Body of pancreas (tissue), 4 donors: ENCODE measurements at regions not wholly inside any gene's neighbourhood (a gene's known extent, or its start where the extent isn't known, plus 50 kb on each side); places are given as distances from the start of the nearest gene placed in this dataset.
A peak's percentile ranks its signal among the peaks of the same experiment; 100 is the strongest.
"Not testable (repeated sequence)": the region's sequence is repeated elsewhere in the genome, so short reads cannot be mapped to it uniquely, and the experiment has no call there.

Experiments used
- ATAC-seq: fragments of 150-250 bp; one replicate; pipeline ENCODE4 v1.9.1; 2016
- DNase-seq, 4 donors: peaks; one replicate each; pipeline ENCODE4 v3.0.0-alpha.2; 2019
- H3K27ac ChIP-seq, 4 donors: fragments of 200-600 bp; sonication (generic); 1 replicate in 3 of 4; 2 replicates in 1 of 4; pipeline versions ENCODE4 v1.5.1 to v1.6.1; 2016 to 2019; ENCODE audit warnings: mild to moderate bottlenecking in 1 of 4, mixed read lengths in 1 of 4, moderate library complexity in 1 of 4
- H3K27me3 ChIP-seq, 2 donors: fragments of 200-600 bp; sonication (generic); one replicate each; pipeline ENCODE4 v1.6.0; 2016; ENCODE audit warnings: mild to moderate bottlenecking in 1 of 2
- H3K36me3 ChIP-seq, 2 donors: fragments of 200-600 bp; sonication (generic); replicated peaks in 1 of 2; 2 replicates each; pipeline ENCODE4 v1.5.1; 2016; ENCODE audit warnings: low read depth in 2 of 2; ENCODE audit not compliant: insufficient read depth in 1 of 2
- H3K4me1 ChIP-seq: fragments of 200-600 bp; sonication (generic); one replicate; pipeline ENCODE4 v1.6.0; 2016
- H3K4me3 ChIP-seq, 2 donors: fragments of 200-600 bp; sonication (generic); 1 replicate in 1 of 2; 2 replicates in 1 of 2; pipeline ENCODE4 v1.5.1; 2016 to 2019
- H3K9me3 ChIP-seq, 3 donors: fragments of 200-600 bp; sonication (generic); 1 replicate in 2 of 3; 2 replicates in 1 of 3; pipeline ENCODE4 v1.5.1; 2016
- WGBS, 2 donors: methylation state at CpG; one replicate each; pipeline ENCODE4 v1.1.5; 2017; 5-methylcytosine and 5-hydroxymethylcytosine counted together
- intact Hi-C: fragments of 100-400 bp; cut with DNase I; formaldehyde crosslinking; loops from one replicate; pipeline ENCODE4 v1.15.1; 2023

DNA sequence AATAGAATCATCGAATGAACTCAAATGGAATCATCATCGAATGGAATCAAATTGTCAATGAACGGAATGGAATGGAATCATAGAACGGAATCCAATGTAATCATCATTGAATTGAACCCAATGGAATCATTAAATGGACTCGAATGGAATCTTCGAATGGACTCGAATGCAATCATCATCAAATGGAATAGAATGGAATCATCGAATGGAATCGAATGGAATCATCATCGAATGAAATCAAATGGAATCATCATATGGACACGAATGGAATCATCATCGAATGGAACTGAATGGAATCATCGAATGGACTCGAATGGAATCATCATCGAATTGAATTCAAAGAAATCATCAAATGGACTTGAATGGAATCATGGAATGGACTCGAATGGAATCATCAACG is 226.2 kb downstream of the SHCBP1 start:
- H3K36me3 ChIP-seq, H3K4me1 ChIP-seq, H3K9me3 ChIP-seq, H3K27ac ChIP-seq, H3K4me3 ChIP-seq, intact Hi-C loops, DNase-seq, ATAC-seq, H3K27me3 ChIP-seq: not testable (repeated sequence)
- 51 to 60% methylated on average over 17 of the region's 17 CpGs for WGBS, 2 donors

- peaks cover 0 to 11% (median 0%) of the 10 kb centered on the region in 3 donors for H3K9me3 ChIP-seq
- 51 to 58% methylated on average over 18 of the region's 18 CpGs for WGBS, 2 donors
- ATAC-seq, H3K4me1 ChIP-seq, H3K36me3 ChIP-seq, H3K4me3 ChIP-seq, intact Hi-C loops, DNase-seq, H3K27ac ChIP-seq, H3K27me3 ChIP-seq: not testable (repeated sequence)
Observed at GRCh38 chr16:46394149-46394548, 227.0 kb downstream of the SHCBP1 start.

DNA sequence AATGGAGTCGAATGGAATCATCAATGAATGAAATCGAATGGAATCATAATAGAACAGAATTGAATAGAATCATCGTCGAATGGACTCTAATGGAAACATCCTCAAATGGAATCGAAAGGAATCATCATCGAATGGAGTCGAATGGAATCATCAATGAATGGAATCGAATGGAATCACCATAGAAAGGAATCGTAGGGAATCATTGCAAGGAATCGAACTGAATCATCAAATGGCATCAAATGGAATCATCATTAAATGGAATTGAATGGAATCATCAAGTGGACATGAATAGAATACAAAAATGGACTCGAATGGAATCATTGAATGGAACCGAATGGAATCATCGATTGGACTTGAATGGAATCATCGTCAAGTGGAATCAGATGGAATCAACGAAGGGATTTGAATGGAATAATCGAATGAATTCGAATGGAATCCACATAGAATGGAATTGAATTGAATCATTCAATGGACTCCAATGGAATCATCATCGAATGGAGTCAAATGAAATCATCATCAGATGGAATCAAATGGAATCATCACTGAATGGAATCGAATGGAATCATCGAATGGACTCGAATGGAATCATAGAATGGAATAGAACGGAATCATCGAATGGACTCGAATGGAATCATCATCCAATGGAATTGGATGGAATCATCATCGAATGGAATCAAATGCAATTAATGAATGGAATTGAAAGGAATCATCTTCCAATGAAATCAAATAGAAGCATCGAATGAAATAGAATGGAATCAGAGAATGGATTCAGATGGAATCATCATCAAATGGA is 228.1 kb downstream of the SHCBP1 start:
- H3K27me3 ChIP-seq, H3K36me3 ChIP-seq, intact Hi-C loops, ATAC-seq, H3K4me1 ChIP-seq, H3K4me3 ChIP-seq, H3K27ac ChIP-seq: not testable (repeated sequence)
- H3K9me3 ChIP-seq = peaks cover 0 to 11% (median 0%) of the 10 kb centered on the region in 3 donors
- WGBS, 2 donors = 53 to 62% methylated on average over 26 of the region's 26 CpGs
- peak in 1 of 4 donors; percentile 20 for DNase-seq

GRCh38 chr16:46390660-46391462 is 230.3 kb downstream of the SHCBP1 start:
- H3K27me3 ChIP-seq, ATAC-seq, H3K4me3 ChIP-seq, H3K4me1 ChIP-seq, H3K27ac ChIP-seq, intact Hi-C loops: not testable (repeated sequence)
- Histone ChIP-seq H3K9me3 (peaks cover 0 to 22% (median 0%) of the 10 kb centered on the region in 3 donors), H3K36me3 (peaks cover 0 to 11% of the 10 kb centered on the region in 2 donors)
- 56 to 64% methylated on average over 29 of the region's 29 CpGs for WGBS, 2 donors
- peak in 1 of 4 donors; percentile 22 for DNase-seq

- H3K27me3 ChIP-seq, intact Hi-C loops, ATAC-seq, H3K4me1 ChIP-seq, H3K36me3 ChIP-seq: not testable (repeated sequence)
- Histone ChIP-seq H3K27ac (peak overlapping the region in 1 of 4 donors; percentile 0), H3K4me3 (peak overlapping the region; percentile 0), H3K9me3 (peaks cover 0 to 16% (median 0%) of the 10 kb centered on the region in 3 donors)
- peak; percentile 6 to 79 (median 54) for DNase-seq
- 57 to 66% methylated on average over 20 of the region's 20 CpGs for WGBS, 2 donors
Observed at GRCh38 chr16:46389561-46390041, 231.6 kb downstream of the SHCBP1 start.

GRCh38 chr16:46388939-46389491 is 232.2 kb downstream of the SHCBP1 start:
- ATAC-seq, H3K27ac ChIP-seq, DNase-seq, H3K36me3 ChIP-seq, H3K4me3 ChIP-seq, H3K4me1 ChIP-seq, H3K27me3 ChIP-seq, intact Hi-C loops: not testable (repeated sequence)
- peaks cover 0 to 16% (median 0%) of the 10 kb centered on the region in 3 donors for H3K9me3 ChIP-seq
- 57 to 67% methylated on average over 27 of the region's 27 CpGs for WGBS, 2 donors

DNA sequence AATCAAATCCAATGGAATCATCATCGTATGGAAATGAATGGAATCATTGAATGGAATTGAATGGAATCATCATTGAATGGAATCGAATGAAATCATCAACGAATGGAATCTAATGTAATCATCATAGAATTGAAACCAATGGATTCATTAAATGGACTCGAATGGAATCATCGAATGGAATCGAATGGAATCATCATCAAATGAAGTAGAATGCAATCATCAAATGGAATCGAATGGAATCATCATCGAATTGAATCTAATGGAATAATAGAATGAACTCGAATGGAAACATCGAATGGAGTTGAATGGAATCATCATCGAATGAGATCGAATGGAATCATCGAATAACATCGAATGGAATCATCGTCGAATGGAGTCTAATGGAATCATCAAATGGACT is 232.8 kb downstream of the SHCBP1 start:
- WGBS, 2 donors = 59 to 63% methylated on average over 16 of the region's 16 CpGs
- H3K4me3 ChIP-seq, ATAC-seq, H3K27ac ChIP-seq, H3K36me3 ChIP-seq, DNase-seq, H3K4me1 ChIP-seq, H3K27me3 ChIP-seq, intact Hi-C loops: not testable (repeated sequence)
- H3K9me3 ChIP-seq = peaks cover 0 to 16% (median 0%) of the 10 kb centered on the region in 3 donors

DNA sequence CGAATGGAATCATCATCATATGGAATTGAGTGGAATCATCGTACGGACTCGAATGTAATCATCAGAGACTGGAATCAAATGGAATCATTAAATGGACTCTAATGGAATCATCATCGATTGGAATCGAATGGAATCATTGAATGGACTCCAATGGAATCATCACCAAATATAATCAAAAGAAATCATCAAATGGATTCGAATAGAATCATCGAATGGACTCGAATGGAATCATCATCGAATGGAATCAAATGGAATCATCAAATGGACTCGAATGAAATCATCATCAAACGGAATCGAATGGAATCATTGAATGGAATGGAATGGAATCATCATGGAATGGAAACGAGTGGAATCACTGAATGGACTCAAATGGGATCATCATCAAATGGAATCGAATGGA is 233.5 kb downstream of the SHCBP1 start:
- ATAC-seq (peak; percentile 1), DNase-seq (peak in 3 of 4 donors; percentile 27 to 67 (median 42))
- Histone ChIP-seq H3K27ac (peak overlapping the region in 2 of 4 donors; percentile 0), H3K4me3 (peak overlapping the region; percentile 0), H3K9me3 (peaks cover 0 to 16% (median 0%) of the 10 kb centered on the region in 3 donors)
- H3K4me1 ChIP-seq, intact Hi-C loops, H3K27me3 ChIP-seq, H3K36me3 ChIP-seq: not testable (repeated sequence)
- 42 to 50% methylated on average over 15 of the region's 15 CpGs for WGBS, 2 donors

- WGBS, 2 donors = 54 to 61% methylated on average over 28 of the region's 28 CpGs
- H3K27me3 ChIP-seq, H3K4me1 ChIP-seq, H3K36me3 ChIP-seq, intact Hi-C loops: not testable (repeated sequence)
- Histone ChIP-seq H3K9me3 (peaks cover 0 to 16% (median 0%) of the 10 kb centered on the region in 3 donors), H3K27ac (peak overlapping the region in 1 of 4 donors; percentile 0), H3K4me3 (peak overlapping the region; percentile 0)
- DNase-seq = peak in 1 of 4 donors; percentile 40
- ATAC-seq = peak; percentile 8
Observed at GRCh38 chr16:46386805-46387620, 234.2 kb downstream of the SHCBP1 start.

GRCh38 chr16:46386110-46386771 is 234.9 kb downstream of the SHCBP1 start:
- 51 to 56% methylated on average over 25 of the region's 25 CpGs for WGBS, 2 donors
- H3K27ac ChIP-seq, ATAC-seq, intact Hi-C loops, H3K4me3 ChIP-seq, H3K4me1 ChIP-seq, DNase-seq, H3K27me3 ChIP-seq, H3K36me3 ChIP-seq: not testable (repeated sequence)
- peaks cover 0 to 16% (median 0%) of the 10 kb centered on the region in 3 donors for H3K9me3 ChIP-seq
